ENCODE measurements at regions not wholly inside any gene's neighbourhood (a gene's known extent, or its start where the extent isn't known, plus 50 kb on each side); places are given as distances from the start of the nearest gene placed in this dataset.

GRCh38 chr5:173777149-173777548 lies 111.0 kb upstream of the CPEB4 start (continued):
- no peak for TF ChIP-seq CTCF (conservative IDR thresholded peaks at IDR 0.05; ENCODE audit: low read depth, low read length)

- intact Hi-C loops (cut with micrococcal nuclease) (loop anchor here (10.0 kb wide), 1 partner anchor 197 kb away; no protein-coding TSS in a partner anchor), in situ Hi-C loops (cut with MboI; ENCODE audit: low sequenced_read_pairs) (no loop called here), dilution Hi-C loops (cut with HindIII; ENCODE audit: low sequenced_read_pairs, unreplicated experiment) (no loop called here)
- Histone ChIP-seq H2AK5ac (ENCODE audit: low read depth, low read length) (peak overlapping the region; percentile 23; the same call in 1 of the 2 replicates), H4K91ac (ENCODE audit: insufficient read depth, low read depth, low read length) (no peak overlapping the region), H3K27me3 (ENCODE audit: control insufficient read depth, insufficient read depth, low read length) (no peaks in the 10 kb centered on the region), H3K4me1 (ENCODE audit: control insufficient read depth, insufficient read depth, low read length) (peaks cover 10% of the 10 kb centered on the region), H2BK15ac (ENCODE audit: low read depth, low read length) (no peak overlapping the region), H4K5ac (ENCODE audit: low read depth, low read length) (no peak overlapping the region), H2BK120ac (ENCODE audit: low read depth, low read length) (no peak overlapping the region; the same call in 1 of the 2 replicates), H2BK20ac (ENCODE audit: low read depth, low read length) (0 out of 2 replicates have a peak overlapping the region, but pooled peaks have one; percentile 43), H2AK9ac (replicated peaks; ENCODE audit: low read depth, low read length, poor library complexity) (no peak overlapping the region), H3K9ac (ENCODE audit: low read depth, low read length) (no peak overlapping the region), H4K8ac (ENCODE audit: low read depth in 2 of 2, low read length in 2 of 2) (no peak overlapping the region), H3K79me1 (ENCODE audit: low read depth in 1 of 2, low read length in 2 of 2) (0 out of 4 replicates have a peak, but pooled peaks cover 0 to 1% of the 10 kb centered on the region in 2 experiments), H3K9me1 (ENCODE audit: insufficient read depth, low read length) (peaks cover 12% of the 10 kb centered on the region), H2AFZ (replicated peaks; ENCODE audit: low read length, poor library complexity) (no peak overlapping the region), H3K4me3 (ENCODE audit: insufficient read depth, low read depth, low read length) (no peak overlapping the region), H3K9me3 (ENCODE audit: control insufficient read depth, insufficient read depth, low read length) (no peaks in the 10 kb centered on the region), H4K20me1 (ENCODE audit: insufficient read depth, low read length) (no peaks in the 10 kb centered on the region), H3K23ac (ENCODE audit: low read depth, low read length) (no peak overlapping the region), H3K56ac (ENCODE audit: extremely low read depth, insufficient read depth, low read length) (no peak overlapping the region), H3K36me3 (ENCODE audit: control insufficient read depth, insufficient read depth, low read length) (no peaks in the 10 kb centered on the region), H3K18ac (ENCODE audit: low read depth, low read length) (no peak overlapping the region), H3K14ac (replicated peaks; ENCODE audit: low read depth, low read length) (no peak overlapping the region; the same call in 1 of the 2 replicates), H3K4ac (ENCODE audit: low read depth, low read length) (no peak overlapping the region), H3K27ac (ENCODE audit: insufficient read depth, low read length) (no peak overlapping the region), H3K4me2 (ENCODE audit: low read depth, low read length) (no peak overlapping the region), H2BK5ac (ENCODE audit: low read depth, low read length, poor library complexity, severe bottlenecking) (no peak overlapping the region)
- TF ChIP-seq MAFK (IDR thresholded peaks at IDR 0.05; ENCODE audit: low read depth, low read length) (peak; percentile 82), FOS (IDR thresholded peaks at IDR 0.05; ENCODE audit: low read depth, low read length) (no peak)
- CTCF ChIA-PET: no interaction called here
- DNase-seq (no peak), ATAC-seq (ENCODE audit: low read depth) (no peak)
- BruUV-seq (replicated peaks): no TSS peak
- POLR2A ChIA-PET (ENCODE audit: unreplicated experiment): no interaction called here
- WGBS, 2 experiments (ENCODE audit: extremely low coverage in 2 of 2, insufficient read length in 1 of 2): no CpG with 5 or more reads among the region's 3 CpGs
These were observed 110.5 kb upstream of the CPEB4 start for GRCh38 chr5:173777674-173778073.
